ENCODE measurements at regions not wholly inside any gene's neighbourhood (a gene's known extent, or its start where the extent isn't known, plus 50 kb on each side); places are given as distances from the start of the nearest gene placed in this dataset.
"Not testable (repeated sequence)": the region's sequence is repeated elsewhere in the genome, so short reads cannot be mapped to it uniquely, and the experiment has no call there.

- H3K27ac ChIP-seq = no peak overlapping the region
- WGBS, 10 experiments = 41 to 100% (median 54%) methylated on average over 2 to 14 of the region's 15 CpGs; no CpG with 5 or more reads in 1 of the 10 experiments
These were observed 150.0 kb upstream of the ALKAL2 start for GRCh38 chr2:437756-438393.

DNA sequence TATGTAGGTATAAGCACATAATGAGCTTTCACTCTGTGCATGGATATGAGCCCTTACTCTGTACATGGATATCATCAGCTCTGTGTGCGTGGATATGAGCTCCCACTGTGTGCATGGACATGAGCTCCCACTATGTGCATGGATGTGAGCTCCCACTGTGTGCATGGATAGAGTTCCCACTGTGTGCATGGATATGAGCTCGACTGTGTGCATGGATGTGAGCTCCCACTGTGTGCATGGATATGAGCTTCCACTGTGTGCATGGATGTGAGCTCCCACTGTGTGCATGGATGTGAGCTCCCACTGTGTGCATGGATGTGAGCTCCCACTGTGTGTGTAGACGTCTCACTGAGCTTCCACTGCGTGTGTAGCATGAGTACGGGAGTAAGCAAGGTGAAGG is 149.3 kb upstream of the ALKAL2 start:
- in situ Hi-C loops (cut with MboI; ENCODE audit: low pct_unique_long_range_greater_than_20kb in 2 of 9, low sequenced_read_pairs in 9 of 9, unreplicated experiment in 9 of 9) = no loop called here
- WGBS, 10 experiments = 43 to 100% (median 80%) methylated on average over 1 to 4 of the region's 5 CpGs; no CpG with 5 or more reads in 1 of the 10 experiments
- H3K4me3 ChIP-seq = no peak overlapping the region
- no peak for ATAC-seq (replicated peaks in 6 of 8)
- no peak overlapping the region for H3K27ac ChIP-seq
- peaks cover 3% of the 10 kb centered on the region in 2 donors for H3K4me1 ChIP-seq (replicated peaks in 1 of 2)

More at GRCh38 chr2:437756-438393, 150.0 kb upstream of the ALKAL2 start:
- in situ Hi-C loops (cut with MboI; ENCODE audit: low pct_unique_long_range_greater_than_20kb in 2 of 9, low sequenced_read_pairs in 9 of 9, unreplicated experiment in 9 of 9) = no loop called here
- Histone ChIP-seq H3K4me1 (replicated peaks in 1 of 2) (peaks cover 2 to 3% of the 10 kb centered on the region in 2 donors), H3K4me3 (no peak overlapping the region)
- ATAC-seq (replicated peaks in 6 of 8) = peak in 4 of 8 experiments; percentile 8 to 87 (median 69)

DNA sequence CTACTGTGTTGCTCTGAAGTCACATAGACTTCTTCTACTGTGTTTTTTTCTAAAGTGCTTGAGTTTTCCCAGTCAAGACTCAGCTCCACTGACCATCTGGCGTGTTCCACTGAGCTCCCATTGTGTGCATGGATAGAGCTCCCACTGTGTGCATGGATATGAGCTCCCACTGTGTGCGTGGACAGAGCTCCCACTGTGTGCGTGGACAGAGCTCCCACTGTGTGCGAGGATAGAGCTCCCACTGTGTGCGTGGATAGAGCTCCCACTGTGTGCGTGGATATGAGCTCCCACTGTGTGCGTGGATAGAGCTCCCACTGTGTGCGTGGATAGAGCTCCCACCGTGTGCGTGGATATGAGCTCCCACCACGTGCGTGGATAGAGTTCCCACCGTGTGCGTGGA is 148.3 kb upstream of the ALKAL2 start:
- in situ Hi-C loops (cut with MboI; ENCODE audit: low pct_unique_long_range_greater_than_20kb in 2 of 9, low sequenced_read_pairs in 9 of 9, unreplicated experiment in 9 of 9) = no loop called here
- ATAC-seq (replicated peaks in 6 of 8) = no peak
- H3K27ac ChIP-seq = no peak overlapping the region
- peaks cover 3% of the 10 kb centered on the region in 2 donors for H3K4me1 ChIP-seq (replicated peaks in 1 of 2)
- H3K4me3 ChIP-seq = no peak overlapping the region
- WGBS, 10 experiments = 30 to 100% (median 98%) methylated on average over 1 to 6 of the region's 14 CpGs; no CpG with 5 or more reads in 3 of the 10 experiments

- Histone ChIP-seq H3K4me3 (no peak overlapping the region), H3K27ac (no peak overlapping the region), H3K4me1 (replicated peaks in 1 of 2) (peaks cover 3% of the 10 kb centered on the region in 2 donors)
- ATAC-seq (replicated peaks in 6 of 8) = no peak
- in situ Hi-C loops (cut with MboI; ENCODE audit: low pct_unique_long_range_greater_than_20kb in 2 of 9, low sequenced_read_pairs in 9 of 9, unreplicated experiment in 9 of 9) = no loop called here
These were observed 146.7 kb upstream of the ALKAL2 start for GRCh38 chr2:434625-435024.

GRCh38 chr2:433216-433615 is 145.3 kb upstream of the ALKAL2 start:
- no peak overlapping the region for H3K27ac ChIP-seq
- H3K4me3 ChIP-seq = no peak overlapping the region
- 10 to 90% (median 71%) methylated on average over 1 to 4 of the region's 4 CpGs; no CpG with 5 or more reads in 1 of the 10 experiments for WGBS, 10 experiments
- peaks cover 3% of the 10 kb centered on the region in 2 donors for H3K4me1 ChIP-seq (replicated peaks in 1 of 2)
- in situ Hi-C loops (cut with MboI; ENCODE audit: low pct_unique_long_range_greater_than_20kb in 2 of 9, low sequenced_read_pairs in 9 of 9, unreplicated experiment in 9 of 9) = no loop called here
- no peak for ATAC-seq (replicated peaks in 6 of 8)

- Histone ChIP-seq H3K4me3 (no peak overlapping the region), H3K4me1 (replicated peaks in 1 of 2) (peaks cover 3% of the 10 kb centered on the region in 2 donors), H3K27ac (no peak overlapping the region)
- WGBS, 10 experiments = 31 to 100% (median 92%) methylated on average over 2 to 15 of the region's 20 CpGs; no CpG with 5 or more reads in 1 of the 10 experiments
- no peak for ATAC-seq (replicated peaks in 6 of 8)
- in situ Hi-C loops (cut with MboI; ENCODE audit: low pct_unique_long_range_greater_than_20kb in 2 of 9, low sequenced_read_pairs in 9 of 9, unreplicated experiment in 9 of 9) = no loop called here
These were observed 142.6 kb upstream of the ALKAL2 start for GRCh38 chr2:430291-431040.

- ATAC-seq (replicated peaks in 6 of 8) = no peak
- Histone ChIP-seq H3K4me3 (no peak overlapping the region), H3K27ac (no peak overlapping the region), H3K4me1 (replicated peaks in 1 of 2) (peaks cover 3% of the 10 kb centered on the region in 2 donors)
- whole genome bisulfite sequencing, 10 experiments = 40 to 100% (median 93%) methylated on average over 4 to 11 of the region's 19 CpGs; no CpG with 5 or more reads in 3 of the 10 experiments
- in situ Hi-C loops (cut with MboI; ENCODE audit: low pct_unique_long_range_greater_than_20kb in 2 of 9, low sequenced_read_pairs in 9 of 9, unreplicated experiment in 9 of 9) = no loop called here
These were observed 141.8 kb upstream of the ALKAL2 start for GRCh38 chr2:429575-430254.

DNA sequence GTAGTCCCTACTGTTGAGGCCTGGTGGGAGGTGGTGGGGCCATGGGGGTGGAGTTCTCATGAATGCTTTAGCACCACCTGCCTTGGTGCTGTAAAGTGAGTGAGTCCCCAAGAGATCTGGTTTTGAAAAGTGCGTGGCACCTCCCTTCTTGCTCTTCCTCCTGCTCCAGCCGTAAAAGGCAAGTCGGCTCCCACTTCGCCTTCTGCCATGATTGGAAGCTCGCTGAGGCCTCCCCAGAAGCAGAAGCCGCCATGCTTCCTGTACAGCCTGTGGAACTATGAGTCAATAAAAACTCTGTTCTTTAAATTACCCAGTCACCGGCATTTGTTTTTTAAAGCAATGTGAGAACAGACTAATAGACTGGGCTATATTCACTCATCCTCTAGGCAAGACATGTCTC is 141.3 kb upstream of the ALKAL2 start:
- ATAC-seq (replicated peaks in 6 of 8) = no peak
- Histone ChIP-seq H3K4me1 (replicated peaks in 1 of 2) (peaks cover under 1 to 3% of the 10 kb centered on the region in 2 donors), H3K27ac (no peak overlapping the region), H3K4me3 (no peak overlapping the region)
- 32 to 100% (median 88%) methylated on average over 1 to 7 of the region's 7 CpGs; no CpG with 5 or more reads in 3 of the 10 experiments for WGBS, 10 experiments
- in situ Hi-C loops (cut with MboI; ENCODE audit: low pct_unique_long_range_greater_than_20kb in 2 of 9, low sequenced_read_pairs in 9 of 9, unreplicated experiment in 9 of 9) = no loop called here

- in situ Hi-C loops (cut with MboI; ENCODE audit: low pct_unique_long_range_greater_than_20kb in 2 of 9, low sequenced_read_pairs in 9 of 9, unreplicated experiment in 9 of 9) = no loop called here
These were observed 140.7 kb upstream of the ALKAL2 start for GRCh38 chr2:428591-428990.

GRCh38 chr2:426696-427095 is 138.8 kb upstream of the ALKAL2 start:
- H3K4me3 ChIP-seq; ATAC-seq (replicated peaks in 6 of 8); in situ Hi-C loops (cut with MboI; ENCODE audit: low pct_unique_long_range_greater_than_20kb in 2 of 9, low sequenced_read_pairs in 9 of 9, unreplicated experiment in 9 of 9); H3K27ac ChIP-seq; H3K4me1 ChIP-seq (replicated peaks in 1 of 2): not testable (repeated sequence)
- WGBS, 10 experiments = no CpG with 5 or more reads among the region's 47 CpGs

More at GRCh38 chr2:428591-428990, 140.7 kb upstream of the ALKAL2 start:
- ATAC-seq (replicated peaks in 6 of 8) = no peak
- Histone ChIP-seq H3K4me1 (replicated peaks in 1 of 2) (peaks cover 0 to 3% of the 10 kb centered on the region in 2 donors), H3K4me3 (no peak overlapping the region), H3K27ac (no peak overlapping the region)
- 80 to 100% (median 87%) methylated on average over 1 to 3 of the region's 7 CpGs; no CpG with 5 or more reads in 7 of the 10 experiments for WGBS, 10 experiments

DNA sequence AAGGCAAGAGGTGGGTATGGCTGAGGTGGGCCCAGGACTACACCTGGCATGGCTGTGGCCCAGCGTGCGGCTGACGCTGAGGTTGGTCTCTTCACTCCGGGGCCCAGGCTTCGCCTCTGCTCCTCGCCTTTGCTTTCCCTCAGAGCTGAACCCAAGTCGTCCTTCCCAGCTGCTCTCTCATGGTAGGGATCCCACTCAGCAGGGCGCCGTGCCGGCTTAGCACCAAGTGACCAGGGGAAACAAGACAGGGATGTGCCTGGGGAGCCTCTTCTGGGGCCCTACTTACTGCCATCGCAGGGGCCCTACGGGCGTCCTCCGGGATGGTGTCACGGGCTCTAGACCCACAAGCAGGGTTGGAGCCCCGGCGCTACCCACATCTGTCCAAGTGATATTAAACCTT is 138.1 kb upstream of the ALKAL2 start:
- no peak for ATAC-seq (replicated peaks in 6 of 8)
- WGBS, 10 experiments = 86 to 100% (median 95%) methylated on average over 3 to 10 of the region's 17 CpGs; no CpG with 5 or more reads in 5 of the 10 experiments
- H3K4me3 ChIP-seq = no peak overlapping the region
- no peak overlapping the region for H3K27ac ChIP-seq
- in situ Hi-C loops (cut with MboI; ENCODE audit: low pct_unique_long_range_greater_than_20kb in 2 of 9, low sequenced_read_pairs in 9 of 9, unreplicated experiment in 9 of 9) = no loop called here
- H3K4me1 ChIP-seq (replicated peaks in 1 of 2) = no peaks in the 10 kb centered on the region

- peak in 1 of 8 experiments; percentile 28 for ATAC-seq (replicated peaks in 6 of 8)
- WGBS, 10 experiments = 39 to 84% (median 64%) methylated on average over 1 to 8 of the region's 8 CpGs; no CpG with 5 or more reads in 1 of the 10 experiments
- no peak overlapping the region for H3K27ac ChIP-seq
- in situ Hi-C loops (cut with MboI; ENCODE audit: low pct_unique_long_range_greater_than_20kb in 2 of 9, low sequenced_read_pairs in 9 of 9, unreplicated experiment in 9 of 9) = no loop called here
- H3K4me3 ChIP-seq = no peak overlapping the region
- no peaks in the 10 kb centered on the region for H3K4me1 ChIP-seq (replicated peaks in 1 of 2)
These were observed 137.4 kb upstream of the ALKAL2 start for GRCh38 chr2:425243-425642.
